A549 (cell line): ENCODE measurements at regions not wholly inside any gene's neighbourhood (a gene's known extent, or its start where the extent isn't known, plus 50 kb on each side); places are given as distances from the start of the nearest gene placed in this dataset.
"Not testable (repeated sequence)": the region's sequence is repeated elsewhere in the genome, so short reads cannot be mapped to it uniquely, and the experiment has no call there.

Experiments used
- BHLHE40 ChIP-seq: IDR thresholded peaks from 2 replicates; pipeline ENCODE4 v1.6.1; 2012; ENCODE audit warnings: low read depth, low read length, inconsistent platforms
- CBX8 ChIP-seq: fragments of 200-600 bp; sonication (generic); IDR thresholded peaks from 2 replicates; pipeline ENCODE4 v1.6.1; 2016
- CHD2 ChIP-seq: fragments of 150-350 bp; IDR thresholded peaks from 2 replicates; pipeline ENCODE4 v1.6.1; 2014; ENCODE audit warnings: low read length; ENCODE audit not compliant: partially characterized antibody
- CTCF ChIP-seq: fragments of >200 bp; sonication (Bioruptor Twin); formaldehyde crosslinking; IDR thresholded peaks from 3 replicates; pipeline ENCODE4 v1.5.1; 2016
- EP300 ChIP-seq, 2 experiments: fragments of >200 bp; sonication (Bioruptor Twin); formaldehyde crosslinking; IDR thresholded peaks; 2 replicates in 1 of 2; 3 replicates in 1 of 2; pipeline ENCODE4 v1.6.1; 2016 to 2017
- ESRRA ChIP-seq: fragments of 150-350 bp; IDR thresholded peaks from 2 replicates; pipeline ENCODE4 v1.6.1; 2014; ENCODE audit warnings: mild to moderate bottlenecking, low read length, borderline replicate concordance
- POLR2A ChIP-seq: IDR thresholded peaks from 2 replicates; pipeline ENCODE4 v1.6.1; 2012; ENCODE audit warnings: mild to moderate bottlenecking, low read length
- RFX5 ChIP-seq: fragments of 450-650 bp; IDR thresholded peaks from 2 replicates; pipeline ENCODE4 v1.7.1; 2014; ENCODE audit warnings: antibody characterized with exemption, mild to moderate bottlenecking, moderate library complexity
- TF ChIP-seq, protein P1 (sequence below): fragments of 450-650 bp; IDR thresholded peaks from 2 replicates; pipeline ENCODE4 v1.6.1; 2014; ENCODE audit warnings: antibody characterized with exemption

DNA sequence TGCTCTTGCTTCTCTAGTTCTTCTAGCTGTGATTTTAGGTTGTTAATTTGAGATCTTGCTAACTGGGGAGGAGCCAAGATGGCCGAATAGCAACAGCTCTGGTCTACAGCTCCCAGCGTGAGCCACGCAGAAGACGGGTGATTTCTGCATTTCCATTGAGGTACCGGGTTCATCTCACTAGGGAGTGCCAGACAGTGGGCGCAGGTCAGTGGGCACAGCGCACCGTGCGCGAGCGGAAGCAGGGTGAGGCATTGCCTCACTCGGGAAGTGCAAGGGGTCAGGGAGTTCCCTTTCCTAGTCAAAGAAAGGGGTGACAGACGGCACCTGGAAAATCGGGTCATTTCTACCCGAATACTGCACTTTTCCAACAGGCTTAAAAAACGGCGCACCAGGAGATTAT is 256.6 kb upstream of the PELI2 start:
- TF ChIP-seq, protein P1, sequence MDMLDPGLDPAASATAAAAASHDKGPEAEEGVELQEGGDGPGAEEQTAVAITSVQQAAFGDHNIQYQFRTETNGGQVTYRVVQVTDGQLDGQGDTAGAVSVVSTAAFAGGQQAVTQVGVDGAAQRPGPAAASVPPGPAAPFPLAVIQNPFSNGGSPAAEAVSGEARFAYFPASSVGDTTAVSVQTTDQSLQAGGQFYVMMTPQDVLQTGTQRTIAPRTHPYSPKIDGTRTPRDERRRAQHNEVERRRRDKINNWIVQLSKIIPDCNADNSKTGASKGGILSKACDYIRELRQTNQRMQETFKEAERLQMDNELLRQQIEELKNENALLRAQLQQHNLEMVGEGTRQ: not testable (repeated sequence)
- not testable (repeated sequence) for TF ChIP-seq CTCF; EP300 (IDR thresholded peaks at IDR 0.05); CBX8; CHD2; BHLHE40; POLR2A; ESRRA; RFX5
